Smooth muscle cell (in vitro differentiated cells): ENCODE measurements at regions not wholly inside any gene's neighbourhood (a gene's known extent, or its start where the extent isn't known, plus 50 kb on each side); places are given as distances from the start of the nearest gene placed in this dataset.

Source experiments
- DNase-seq: peaks from one replicate; lab custom pipeline; 2025; ENCODE audit not compliant: unreplicated experiment; lab: John Stamatoyannopoulos, UW
- H2AFZ ChIP-seq: fragments of 200-600 bp; sonication (generic); 2 replicates; pipeline ENCODE4 v1.6.0; 2016; ENCODE audit warnings: antibody characterized with exemption, low read depth, mild to moderate bottlenecking
- H3F3A ChIP-seq: fragments of 200-600 bp; sonication (generic); 2 replicates; pipeline ENCODE4 v1.6.0; 2017; ENCODE audit warnings: antibody characterized with exemption, low read depth
- H3K27ac ChIP-seq: fragments of 200-600 bp; sonication (generic); 2 replicates; pipeline ENCODE4 v1.5.1; 2016; ENCODE audit warnings: low read depth, mild to moderate bottlenecking
- H3K27me3 ChIP-seq: fragments of 200-600 bp; sonication (generic); 2 replicates; pipeline ENCODE4 v1.6.1; 2016; ENCODE audit warnings: low read depth, mild to moderate bottlenecking
- H3K36me3 ChIP-seq: fragments of 200-600 bp; sonication (generic); 2 replicates; pipeline ENCODE4 v1.5.1; 2016; ENCODE audit warnings: low read depth
- H3K4me1 ChIP-seq: fragments of 200-600 bp; sonication (generic); 2 replicates; pipeline ENCODE4 v1.5.1; 2016; ENCODE audit warnings: low read depth
- H3K4me2 ChIP-seq: fragments of 200-600 bp; sonication (generic); 2 replicates; pipeline ENCODE4 v1.6.0; 2016; ENCODE audit warnings: mild to moderate bottlenecking
- H3K4me3 ChIP-seq: fragments of 200-600 bp; sonication (generic); 2 replicates; pipeline ENCODE4 v1.5.1; 2016; ENCODE audit warnings: mild to moderate bottlenecking
- H3K79me2 ChIP-seq: fragments of 200-600 bp; sonication (generic); 2 replicates; pipeline ENCODE4 v1.6.0; 2016; ENCODE audit warnings: low read depth, mild to moderate bottlenecking
- H3K9ac ChIP-seq: fragments of 200-600 bp; sonication (generic); 2 replicates; pipeline ENCODE4 v1.6.0; 2016; ENCODE audit warnings: low read depth
- H3K9me3 ChIP-seq: fragments of 200-600 bp; sonication (generic); replicated peaks from 2 replicates; pipeline ENCODE4 v1.5.1; 2016; ENCODE audit warnings: low read depth
- H4K20me1 ChIP-seq: fragments of 200-600 bp; sonication (generic); 2 replicates; pipeline ENCODE4 v1.6.0; 2016; ENCODE audit warnings: low read depth
- WGBS: methylation state at CpG from one replicate; pipeline ENCODE4 v1.1.7; 2016; ENCODE audit warnings: low lambda C conversion rate; 5-methylcytosine and 5-hydroxymethylcytosine counted together
- TF ChIP-seq, protein P1 (sequence below): fragments of 200-600 bp; sonication (generic); IDR thresholded peaks from 2 replicates; pipeline ENCODE4 v1.5.1; 2017; ENCODE audit warnings: borderline replicate concordance, mild to moderate bottlenecking, antibody characterized with exemption; ENCODE audit not compliant: insufficient read depth, poor library complexity, severe bottlenecking

DNA sequence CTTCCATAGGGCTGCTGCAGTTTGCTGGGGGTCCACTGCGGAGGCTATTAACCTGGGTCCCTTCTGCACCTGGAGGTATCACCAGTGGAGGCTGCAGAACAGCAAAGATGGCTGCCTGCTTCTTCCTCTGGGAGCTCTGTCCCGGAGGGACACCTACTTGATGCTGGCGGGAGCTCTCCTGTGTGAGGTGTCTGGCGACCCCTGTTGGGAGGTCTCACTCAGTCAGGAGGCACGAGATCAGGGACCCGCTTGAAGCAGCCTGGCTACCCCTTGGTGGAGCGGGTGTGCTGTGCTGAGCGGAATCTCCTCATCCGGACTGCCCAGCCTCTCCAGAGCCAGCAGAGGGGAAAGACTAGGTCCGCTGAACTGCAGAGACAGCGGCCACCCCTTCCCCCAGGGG, 56.0 kb upstream of the CTXND1 start:
- TF ChIP-seq, protein P1, sequence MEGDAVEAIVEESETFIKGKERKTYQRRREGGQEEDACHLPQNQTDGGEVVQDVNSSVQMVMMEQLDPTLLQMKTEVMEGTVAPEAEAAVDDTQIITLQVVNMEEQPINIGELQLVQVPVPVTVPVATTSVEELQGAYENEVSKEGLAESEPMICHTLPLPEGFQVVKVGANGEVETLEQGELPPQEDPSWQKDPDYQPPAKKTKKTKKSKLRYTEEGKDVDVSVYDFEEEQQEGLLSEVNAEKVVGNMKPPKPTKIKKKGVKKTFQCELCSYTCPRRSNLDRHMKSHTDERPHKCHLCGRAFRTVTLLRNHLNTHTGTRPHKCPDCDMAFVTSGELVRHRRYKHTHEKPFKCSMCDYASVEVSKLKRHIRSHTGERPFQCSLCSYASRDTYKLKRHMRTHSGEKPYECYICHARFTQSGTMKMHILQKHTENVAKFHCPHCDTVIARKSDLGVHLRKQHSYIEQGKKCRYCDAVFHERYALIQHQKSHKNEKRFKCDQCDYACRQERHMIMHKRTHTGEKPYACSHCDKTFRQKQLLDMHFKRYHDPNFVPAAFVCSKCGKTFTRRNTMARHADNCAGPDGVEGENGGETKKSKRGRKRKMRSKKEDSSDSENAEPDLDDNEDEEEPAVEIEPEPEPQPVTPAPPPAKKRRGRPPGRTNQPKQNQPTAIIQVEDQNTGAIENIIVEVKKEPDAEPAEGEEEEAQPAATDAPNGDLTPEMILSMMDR: no peak
- no peaks in the 10 kb centered on the region for H3K79me2 ChIP-seq
- no peak for DNase-seq

DNA sequence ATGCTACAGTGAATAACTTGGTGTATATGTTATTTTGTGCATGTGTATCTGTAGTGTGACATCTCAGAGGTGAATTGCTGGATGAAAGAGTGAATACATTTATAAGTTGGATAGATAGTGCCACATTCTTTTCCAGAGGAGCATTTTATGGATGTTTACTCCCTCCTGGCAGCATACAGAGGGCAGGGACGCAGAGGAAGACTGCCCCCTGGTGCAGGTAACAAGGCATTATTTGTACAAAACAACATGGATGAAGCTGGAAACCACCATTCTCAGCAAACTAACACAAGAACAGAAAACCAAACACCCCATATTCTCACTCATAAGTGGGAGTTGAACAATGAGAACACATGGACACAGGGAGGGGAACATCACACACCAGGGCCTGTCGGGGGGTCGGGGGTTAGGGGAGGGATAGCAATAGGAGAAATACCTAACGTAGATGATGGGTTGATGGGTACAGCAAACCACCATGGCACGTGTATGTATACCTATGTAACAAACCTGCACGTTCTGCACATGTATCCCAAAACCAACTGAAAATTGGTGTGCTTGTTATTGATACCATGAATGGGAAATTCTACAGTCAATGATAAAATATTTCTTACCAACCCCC, 57.9 kb upstream of the CTXND1 start:
- H3K4me2 ChIP-seq: no peak overlapping the region
- TF ChIP-seq, protein P1: peak; percentile 53
- 68% methylated on average over 6 of the region's 6 CpGs for WGBS

More for the DNA sequence above, 56.0 kb upstream of the CTXND1 start:
- H3K36me3 ChIP-seq: no peaks in the 10 kb centered on the region
- H3K4me3 ChIP-seq: no peak overlapping the region
- no peak overlapping the region for H3K27ac ChIP-seq
- no peak overlapping the region for H2AFZ ChIP-seq
- H3K9ac ChIP-seq: no peak overlapping the region
- H3K27me3 ChIP-seq: peaks cover 4% of the 10 kb centered on the region
- no peak overlapping the region for H3K4me2 ChIP-seq
- H3K9me3 ChIP-seq: no peaks in the 10 kb centered on the region
- H3K4me1 ChIP-seq: no peaks in the 10 kb centered on the region
- H4K20me1 ChIP-seq: no peaks in the 10 kb centered on the region
- WGBS: 73% methylated on average over 11 of the region's 11 CpGs
- no peaks in the 10 kb centered on the region for H3F3A ChIP-seq

GRCh38 chr15:80310776-80311175, 58.8 kb upstream of the CTXND1 start:
- no peak for DNase-seq
- H3F3A ChIP-seq: no peaks in the 10 kb centered on the region
- H3K9ac ChIP-seq: no peak overlapping the region
- H3K36me3 ChIP-seq: no peaks in the 10 kb centered on the region
- H4K20me1 ChIP-seq: no peaks in the 10 kb centered on the region
- TF ChIP-seq, protein P1: no peak
- no peak overlapping the region for H2AFZ ChIP-seq
- H3K4me1 ChIP-seq: no peaks in the 10 kb centered on the region
- H3K79me2 ChIP-seq: no peaks in the 10 kb centered on the region
- H3K9me3 ChIP-seq: no peaks in the 10 kb centered on the region
- peaks cover 4% of the 10 kb centered on the region for H3K27me3 ChIP-seq
- H3K27ac ChIP-seq: no peak overlapping the region
- no peak overlapping the region for H3K4me3 ChIP-seq
- WGBS: 79% methylated on average over 7 of the region's 7 CpGs
- no peak overlapping the region for H3K4me2 ChIP-seq

More for the DNA sequence above, 57.9 kb upstream of the CTXND1 start:
- no peak overlapping the region for H3K4me3 ChIP-seq
- no peak overlapping the region for H3K9ac ChIP-seq
- H4K20me1 ChIP-seq: no peaks in the 10 kb centered on the region
- no peak for DNase-seq
- no peaks in the 10 kb centered on the region for H3K36me3 ChIP-seq
- H3K4me1 ChIP-seq: no peaks in the 10 kb centered on the region
- H3K27me3 ChIP-seq: peaks cover 4% of the 10 kb centered on the region
- no peaks in the 10 kb centered on the region for H3K9me3 ChIP-seq
- H3K27ac ChIP-seq: no peak overlapping the region
- no peaks in the 10 kb centered on the region for H3K79me2 ChIP-seq
- H3F3A ChIP-seq: no peaks in the 10 kb centered on the region
- H2AFZ ChIP-seq: no peak overlapping the region
